GM19025 (cell line): ENCODE measurements at regions not wholly inside any gene's neighbourhood (a gene's known extent, or its start where the extent isn't known, plus 50 kb on each side); places are given as distances from the start of the nearest gene placed in this dataset.

Experiments used
- ATAC-seq: cut with Tn5 transposase; IDR thresholded peaks from one replicate; pipeline ENCODE4 v1.9.1; 2021; ENCODE audit warnings: mild to moderate bottlenecking, low read depth, moderate library complexity; ENCODE audit not compliant: unreplicated experiment

- no peak for ATAC-seq
These were observed 206.4 kb upstream of the RPL38 start for GRCh38 chr17:73997059-73997458.

GRCh38 chr17:73998249-73998648, 205.2 kb upstream of the RPL38 start:
- no peak for ATAC-seq

- no peak for ATAC-seq
These were observed 204.5 kb upstream of the RPL38 start for GRCh38 chr17:73998653-73999645.

GRCh38 chr17:74001145-74001544, 202.3 kb upstream of the RPL38 start:
- ATAC-seq = no peak

GRCh38 chr17:74002241-74002640, 201.2 kb upstream of the RPL38 start:
- no peak for ATAC-seq

GRCh38 chr17:74004056-74004455, 199.4 kb upstream of the RPL38 start:
- no peak for ATAC-seq

- ATAC-seq = no peak
These were observed 197.7 kb upstream of the RPL38 start for GRCh38 chr17:74005790-74006189.

- no peak for ATAC-seq
These were observed 197.1 kb upstream of the RPL38 start for GRCh38 chr17:74006371-74006770.

GRCh38 chr17:74008196-74008595, 195.3 kb upstream of the RPL38 start:
- no peak for ATAC-seq

GRCh38 chr17:74009056-74009625, 194.3 kb upstream of the RPL38 start:
- ATAC-seq = no peak

GRCh38 chr17:74010903-74011302, 192.6 kb upstream of the RPL38 start:
- no peak for ATAC-seq

- ATAC-seq = no peak
These were observed 191.5 kb upstream of the RPL38 start for GRCh38 chr17:74011966-74012365.

GRCh38 chr17:74012465-74012864, 191.0 kb upstream of the RPL38 start:
- ATAC-seq = no peak

- ATAC-seq = no peak
These were observed 188.2 kb upstream of the RPL38 start for GRCh38 chr17:74015316-74015715.

GRCh38 chr17:74015990-74016389, 187.5 kb upstream of the RPL38 start:
- ATAC-seq = no peak

- ATAC-seq = no peak
These were observed 187.0 kb upstream of the RPL38 start for GRCh38 chr17:74016461-74016860.

- ATAC-seq = no peak
These were observed 186.0 kb upstream of the RPL38 start for GRCh38 chr17:74017466-74017865.

- ATAC-seq = no peak
These were observed 185.4 kb upstream of the RPL38 start for GRCh38 chr17:74018115-74018514.

GRCh38 chr17:74019271-74019670, 184.2 kb upstream of the RPL38 start:
- ATAC-seq = no peak

GRCh38 chr17:74019860-74020259, 183.6 kb upstream of the RPL38 start:
- ATAC-seq = no peak

GRCh38 chr17:74020522-74020921, 183.0 kb upstream of the RPL38 start:
- ATAC-seq = no peak
